ENCODE measurements at regions not wholly inside any gene's neighbourhood (a gene's known extent, or its start where the extent isn't known, plus 50 kb on each side); places are given as distances from the start of the nearest gene placed in this dataset.

- TF ChIP-seq ZBTB37 (CRISPR knock-in tag; IDR thresholded peaks at IDR 0.05) (no peak), RBAK (CRISPR knock-in tag; IDR thresholded peaks at IDR 0.05) (no peak), SCMH1 (CRISPR knock-in tag; IDR thresholded peaks at IDR 0.05; ENCODE audit: borderline replicate concordance) (no peak), ZNF274 (CRISPR knock-in tag; IDR thresholded peaks at IDR 0.05) (no peak), ZNF256 (CRISPR knock-in tag; conservative IDR thresholded peaks at IDR 0.05) (no peak), ZNF251 (CRISPR knock-in tag; IDR thresholded peaks at IDR 0.05) (0 out of 2 replicates have a peak, but pooled peaks have one; percentile 33), ZNF704 (CRISPR knock-in tag; IDR thresholded peaks at IDR 0.05; ENCODE audit: borderline replicate concordance) (no peak), CENPX (CRISPR knock-in tag; IDR thresholded peaks at IDR 0.05) (no peak), NR2C2 (CRISPR knock-in tag; IDR thresholded peaks at IDR 0.05; ENCODE audit: borderline replicate concordance) (no peak), TAF15 (IDR thresholded peaks at IDR 0.05; ENCODE audit: low read depth, low read length, poor library complexity, severe bottlenecking) (no peak), GABPB1 (CRISPR knock-in tag; IDR thresholded peaks at IDR 0.05) (no peak), ZNF34 (CRISPR knock-in tag; IDR thresholded peaks at IDR 0.05; ENCODE audit: borderline replicate concordance) (no peak), HIVEP1 (CRISPR knock-in tag; IDR thresholded peaks at IDR 0.05) (no peak), ZNF629 (CRISPR knock-in tag; conservative IDR thresholded peaks at IDR 0.05) (0 out of 2 replicates have a peak, but pooled peaks have one; percentile 28), ZBTB8A (CRISPR knock-in tag; IDR thresholded peaks at IDR 0.05; ENCODE audit: borderline replicate concordance, low read depth) (no peak), CHD2 (IDR thresholded peaks at IDR 0.05; ENCODE audit: low read depth, low read length) (no peak), TEAD3 (CRISPR knock-in tag; optimal IDR thresholded peaks at IDR 0.05; ENCODE audit: borderline replicate concordance) (no peak)
- TF ChIP-seq, protein P1, sequence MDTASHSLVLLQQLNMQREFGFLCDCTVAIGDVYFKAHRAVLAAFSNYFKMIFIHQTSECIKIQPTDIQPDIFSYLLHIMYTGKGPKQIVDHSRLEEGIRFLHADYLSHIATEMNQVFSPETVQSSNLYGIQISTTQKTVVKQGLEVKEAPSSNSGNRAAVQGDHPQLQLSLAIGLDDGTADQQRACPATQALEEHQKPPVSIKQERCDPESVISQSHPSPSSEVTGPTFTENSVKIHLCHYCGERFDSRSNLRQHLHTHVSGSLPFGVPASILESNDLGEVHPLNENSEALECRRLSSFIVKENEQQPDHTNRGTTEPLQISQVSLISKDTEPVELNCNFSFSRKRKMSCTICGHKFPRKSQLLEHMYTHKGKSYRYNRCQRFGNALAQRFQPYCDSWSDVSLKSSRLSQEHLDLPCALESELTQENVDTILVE (CRISPR knock-in tag; IDR thresholded peaks at IDR 0.05): no peak
- TF ChIP-seq, protein P2, sequence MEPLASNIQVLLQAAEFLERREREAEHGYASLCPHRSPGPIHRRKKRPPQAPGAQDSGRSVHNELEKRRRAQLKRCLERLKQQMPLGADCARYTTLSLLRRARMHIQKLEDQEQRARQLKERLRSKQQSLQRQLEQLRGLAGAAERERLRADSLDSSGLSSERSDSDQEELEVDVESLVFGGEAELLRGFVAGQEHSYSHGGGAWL (CRISPR knock-in tag; IDR thresholded peaks at IDR 0.05): 0 out of 2 replicates have a peak, but pooled peaks have one; percentile 5
- TF ChIP-seq, protein P3, sequence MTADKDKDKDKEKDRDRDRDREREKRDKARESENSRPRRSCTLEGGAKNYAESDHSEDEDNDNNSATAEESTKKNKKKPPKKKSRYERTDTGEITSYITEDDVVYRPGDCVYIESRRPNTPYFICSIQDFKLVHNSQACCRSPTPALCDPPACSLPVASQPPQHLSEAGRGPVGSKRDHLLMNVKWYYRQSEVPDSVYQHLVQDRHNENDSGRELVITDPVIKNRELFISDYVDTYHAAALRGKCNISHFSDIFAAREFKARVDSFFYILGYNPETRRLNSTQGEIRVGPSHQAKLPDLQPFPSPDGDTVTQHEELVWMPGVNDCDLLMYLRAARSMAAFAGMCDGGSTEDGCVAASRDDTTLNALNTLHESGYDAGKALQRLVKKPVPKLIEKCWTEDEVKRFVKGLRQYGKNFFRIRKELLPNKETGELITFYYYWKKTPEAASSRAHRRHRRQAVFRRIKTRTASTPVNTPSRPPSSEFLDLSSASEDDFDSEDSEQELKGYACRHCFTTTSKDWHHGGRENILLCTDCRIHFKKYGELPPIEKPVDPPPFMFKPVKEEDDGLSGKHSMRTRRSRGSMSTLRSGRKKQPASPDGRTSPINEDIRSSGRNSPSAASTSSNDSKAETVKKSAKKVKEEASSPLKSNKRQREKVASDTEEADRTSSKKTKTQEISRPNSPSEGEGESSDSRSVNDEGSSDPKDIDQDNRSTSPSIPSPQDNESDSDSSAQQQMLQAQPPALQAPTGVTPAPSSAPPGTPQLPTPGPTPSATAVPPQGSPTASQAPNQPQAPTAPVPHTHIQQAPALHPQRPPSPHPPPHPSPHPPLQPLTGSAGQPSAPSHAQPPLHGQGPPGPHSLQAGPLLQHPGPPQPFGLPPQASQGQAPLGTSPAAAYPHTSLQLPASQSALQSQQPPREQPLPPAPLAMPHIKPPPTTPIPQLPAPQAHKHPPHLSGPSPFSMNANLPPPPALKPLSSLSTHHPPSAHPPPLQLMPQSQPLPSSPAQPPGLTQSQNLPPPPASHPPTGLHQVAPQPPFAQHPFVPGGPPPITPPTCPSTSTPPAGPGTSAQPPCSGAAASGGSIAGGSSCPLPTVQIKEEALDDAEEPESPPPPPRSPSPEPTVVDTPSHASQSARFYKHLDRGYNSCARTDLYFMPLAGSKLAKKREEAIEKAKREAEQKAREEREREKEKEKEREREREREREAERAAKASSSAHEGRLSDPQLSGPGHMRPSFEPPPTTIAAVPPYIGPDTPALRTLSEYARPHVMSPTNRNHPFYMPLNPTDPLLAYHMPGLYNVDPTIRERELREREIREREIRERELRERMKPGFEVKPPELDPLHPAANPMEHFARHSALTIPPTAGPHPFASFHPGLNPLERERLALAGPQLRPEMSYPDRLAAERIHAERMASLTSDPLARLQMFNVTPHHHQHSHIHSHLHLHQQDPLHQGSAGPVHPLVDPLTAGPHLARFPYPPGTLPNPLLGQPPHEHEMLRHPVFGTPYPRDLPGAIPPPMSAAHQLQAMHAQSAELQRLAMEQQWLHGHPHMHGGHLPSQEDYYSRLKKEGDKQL (CRISPR knock-in tag; IDR thresholded peaks at IDR 0.05; ENCODE audit: low read depth): no peak
- TF ChIP-seq, protein P4, sequence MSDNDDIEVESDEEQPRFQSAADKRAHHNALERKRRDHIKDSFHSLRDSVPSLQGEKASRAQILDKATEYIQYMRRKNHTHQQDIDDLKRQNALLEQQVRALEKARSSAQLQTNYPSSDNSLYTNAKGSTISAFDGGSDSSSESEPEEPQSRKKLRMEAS (IDR thresholded peaks at IDR 0.05): no peak
Observed at GRCh38 chr6:27593200-27593818, 120.4 kb upstream of the ZNF184 start (continued).

Measured in HepG2 (cell line).